ENCODE measurements at regions not wholly inside any gene's neighbourhood (a gene's known extent, or its start where the extent isn't known, plus 50 kb on each side); places are given as distances from the start of the nearest gene placed in this dataset.

GRCh38 chr14:56414236-56414635 is 165.4 kb upstream of the TMEM260 start:
- TF ChIP-seq POLR2A (IDR thresholded peaks at IDR 0.05; ENCODE audit: low read length) (no peak), GATA1 (IDR thresholded peaks at IDR 0.05; ENCODE audit: low read depth, low read length) (no peak)

Data from erythroblast (primary cell).